H9 (cell line): ENCODE measurements at regions not wholly inside any gene's neighbourhood (a gene's known extent, or its start where the extent isn't known, plus 50 kb on each side); places are given as distances from the start of the nearest gene placed in this dataset.

Source experiments
- DNase-seq: peaks from one replicate; pipeline ENCODE4 v3.0.0-alpha.2; 2017
- H2AFZ ChIP-seq: one replicate; pipeline ENCODE4 v1.6.1; 2013; ENCODE audit warnings: mild to moderate bottlenecking, low read length, control low read depth, moderate library complexity
- H2AK5ac ChIP-seq: 2 replicates; pipeline ENCODE4 v1.6.1; 2013; ENCODE audit warnings: low read length, control low read depth, mixed read lengths; ENCODE audit not compliant: insufficient read length
- H2BK120ac ChIP-seq: one replicate; pipeline ENCODE4 v1.6.1; 2013; ENCODE audit warnings: low read depth, mild to moderate bottlenecking, low read length, control low read depth, inconsistent platforms; ENCODE audit not compliant: poor library complexity, severe bottlenecking
- H2BK12ac ChIP-seq: 2 replicates; pipeline ENCODE4 v1.6.1; 2013; ENCODE audit warnings: low read length, control low read depth, mixed read lengths, low read depth; ENCODE audit not compliant: insufficient read length
- H2BK15ac ChIP-seq: 2 replicates; pipeline ENCODE4 v1.6.1; 2013; ENCODE audit warnings: low read depth, low read length, control low read depth
- H2BK20ac ChIP-seq: one replicate; pipeline ENCODE4 v1.6.1; 2013; ENCODE audit warnings: low read depth, mild to moderate bottlenecking, low read length, control low read depth, inconsistent platforms; ENCODE audit not compliant: poor library complexity, severe bottlenecking
- H2BK5ac ChIP-seq: 2 replicates; pipeline ENCODE4 v1.6.1; 2013; ENCODE audit warnings: low read length, control low read depth, mixed read lengths; ENCODE audit not compliant: insufficient read length
- H3K14ac ChIP-seq: 2 replicates; pipeline ENCODE4 v1.6.1; 2013; ENCODE audit warnings: low read length, control low read depth; ENCODE audit not compliant: insufficient read depth
- H3K18ac ChIP-seq: 2 replicates; pipeline ENCODE4 v1.6.1; 2013; ENCODE audit warnings: low read depth, mild to moderate bottlenecking, mixed read lengths, low read length, control low read depth; ENCODE audit not compliant: insufficient read length
- H3K23ac ChIP-seq: 2 replicates; pipeline ENCODE4 v1.6.1; 2013; ENCODE audit warnings: low read length, control low read depth, mixed read lengths, low read depth; ENCODE audit not compliant: insufficient read length
- H3K23me2 ChIP-seq: 2 replicates; pipeline ENCODE4 v1.6.1; 2013; ENCODE audit warnings: low read depth, mild to moderate bottlenecking, mixed read lengths, low read length, control low read depth; ENCODE audit not compliant: insufficient read length, poor library complexity, severe bottlenecking
- H3K27ac ChIP-seq: 2 replicates; pipeline ENCODE4 v1.5.1; 2013; ENCODE audit warnings: low read length, control low read depth, mixed read lengths, low read depth; ENCODE audit not compliant: insufficient read length
- H3K27me3 ChIP-seq: 2 replicates; pipeline ENCODE4 v1.6.1; 2013; ENCODE audit warnings: low read length, control low read depth, inconsistent platforms; ENCODE audit not compliant: insufficient read depth
- H3K4ac ChIP-seq: 2 replicates; pipeline ENCODE4 v1.6.1; 2013; ENCODE audit warnings: low read depth, mild to moderate bottlenecking, control low read depth, inconsistent platforms, low read length, moderate library complexity
- H3K4me1 ChIP-seq: 2 replicates; pipeline ENCODE4 v1.6.1; 2013; ENCODE audit warnings: low read length, control low read depth, inconsistent platforms; ENCODE audit not compliant: insufficient read depth
- H3K4me2 ChIP-seq: 2 replicates; pipeline ENCODE4 v1.6.1; 2013; ENCODE audit warnings: low read length, control low read depth, mixed read lengths; ENCODE audit not compliant: insufficient read length, insufficient read depth
- H3K56ac ChIP-seq: 2 replicates; pipeline ENCODE4 v1.6.1; 2013; ENCODE audit warnings: low read depth, mild to moderate bottlenecking, mixed read lengths, low read length, control low read depth; ENCODE audit not compliant: insufficient read length
- H3K79me1 ChIP-seq: 2 replicates; pipeline ENCODE4 v1.6.1; 2013; ENCODE audit warnings: low read depth, mild to moderate bottlenecking, moderate library complexity, low read length, control low read depth, inconsistent platforms; ENCODE audit not compliant: insufficient read depth, poor library complexity, severe bottlenecking
- H3K79me2 ChIP-seq: 2 replicates; pipeline ENCODE4 v1.6.1; 2013; ENCODE audit warnings: low read length, control low read depth, inconsistent platforms; ENCODE audit not compliant: insufficient read depth
- H3K9ac ChIP-seq: 2 replicates; pipeline ENCODE4 v1.6.1; 2013; ENCODE audit warnings: low read length, control low read depth, mixed read lengths; ENCODE audit not compliant: insufficient read length; ENCODE audit errors: extremely low read depth
- H3K9me3 ChIP-seq: one replicate; pipeline ENCODE4 v1.6.1; 2013; ENCODE audit warnings: low read depth, low read length, inconsistent platforms; ENCODE audit not compliant: control insufficient read depth
- H3T11ph ChIP-seq: one replicate; pipeline ENCODE4 v1.6.1; 2013; ENCODE audit warnings: mild to moderate bottlenecking, low read length, control low read depth, inconsistent platforms
- H4K20me1 ChIP-seq: one replicate; pipeline ENCODE4 v1.6.1; 2013; ENCODE audit not compliant: control insufficient read depth, insufficient read length, insufficient read depth
- H4K5ac ChIP-seq: 2 replicates; pipeline ENCODE4 v1.6.1; 2013; ENCODE audit warnings: low read depth, mild to moderate bottlenecking, mixed read lengths, low read length, control low read depth; ENCODE audit not compliant: insufficient read length
- H4K8ac ChIP-seq: replicated peaks from 2 replicates; pipeline ENCODE4 v1.6.1; 2013; ENCODE audit warnings: low read length, control low read depth, mixed read lengths, low read depth; ENCODE audit not compliant: insufficient read length
- H4K91ac ChIP-seq: 2 replicates; pipeline ENCODE4 v1.6.1; 2013; ENCODE audit warnings: low read depth, mild to moderate bottlenecking, moderate library complexity, mixed read lengths, low read length, control low read depth; ENCODE audit not compliant: insufficient read length
- H3K27ac Mint-ChIP-seq, 3 experiments: 2 replicates in 2 of 3; 3 replicates in 1 of 3; pipeline ENCODE4 v1.8.0; 2020 to 2021; ENCODE audit warnings: mixed read lengths in 3 of 3, mild to moderate bottlenecking in 1 of 3, moderate library complexity in 1 of 3
- H3K27me3 Mint-ChIP-seq: 2 replicates; pipeline ENCODE4 v1.8.0; 2021; ENCODE audit warnings: low read depth, mild to moderate bottlenecking, moderate library complexity, mixed read lengths
- H3K36me3 Mint-ChIP-seq, 3 experiments: 2 replicates in 2 of 3; 3 replicates in 1 of 3; pipeline ENCODE4 v1.8.0; 2020 to 2021; ENCODE audit warnings: low read depth in 3 of 3, mixed read lengths in 3 of 3; ENCODE audit not compliant: insufficient read depth in 1 of 3
- H3K4me1 Mint-ChIP-seq, 2 experiments: 2 replicates each; pipeline ENCODE4 v1.8.0; 2020; ENCODE audit warnings: mixed read lengths in 2 of 2
- H3K4me3 Mint-ChIP-seq, 2 experiments: 2 replicates in 1 of 2; 3 replicates in 1 of 2; pipeline ENCODE4 v1.8.0; 2020 to 2021; ENCODE audit warnings: mild to moderate bottlenecking in 2 of 2, mixed read lengths in 2 of 2, moderate library complexity in 1 of 2
- H3K9me3 Mint-ChIP-seq, 2 experiments: 2 replicates in 1 of 2; 3 replicates in 1 of 2; pipeline ENCODE4 v1.8.0; 2020; ENCODE audit warnings: mild to moderate bottlenecking in 2 of 2, mixed read lengths in 2 of 2, moderate library complexity in 1 of 2
- CTCF ChIP-seq: fragments of 200-600 bp; sonication (generic); conservative IDR thresholded peaks from 3 replicates; pipeline ENCODE4 v1.8.0; 2021; ENCODE audit warnings: antibody characterized with exemption, mild to moderate bottlenecking
- WGBS: extraction: QIAGEN DNeasy Blood & Tissue Kit; methylation state at CpG from one replicate; pipeline ENCODE4 v1.1.7; 2013; ENCODE audit warnings: missing lambda C conversion rate, low lambda C conversion rate, mixed read lengths; ENCODE audit not compliant: insufficient read length; ENCODE audit errors: extremely low coverage; 5-methylcytosine and 5-hydroxymethylcytosine counted together

GRCh38 chr10:113985297-113985844 is 58.3 kb upstream of the ADRB1 start:
- Histone ChIP-seq H3K79me1 (no peaks in the 10 kb centered on the region), H3K18ac (no peak overlapping the region), H2BK20ac (no peak overlapping the region), H4K20me1 (no peaks in the 10 kb centered on the region), H2BK120ac (no peak overlapping the region), H3K23ac (no peak overlapping the region), H4K91ac (no peak overlapping the region), H3K79me2 (no peaks in the 10 kb centered on the region), H3K4ac (no peak overlapping the region), H2AK5ac (no peak overlapping the region), H3K23me2 (no peaks in the 10 kb centered on the region), H3K56ac (no peak overlapping the region), H2AFZ (no peak overlapping the region), H4K8ac (no peak overlapping the region), H3T11ph (no peak overlapping the region), H3K27ac (no peak overlapping the region), H3K14ac (no peak overlapping the region), H4K5ac (no peak overlapping the region), H3K4me2 (no peak overlapping the region), H2BK5ac (no peak overlapping the region), H3K9ac (no peak overlapping the region), H3K4me1 (0 out of 2 replicates have a peak, but pooled peaks cover 2% of the 10 kb centered on the region), H2BK15ac (no peak overlapping the region), H3K9me3 (no peaks in the 10 kb centered on the region), H2BK12ac (no peak overlapping the region), H3K27me3 (no peaks in the 10 kb centered on the region; the same call in 1 of the 2 replicates)
- H3K4me3 Mint-ChIP-seq, result no peak overlapping the region
- WGBS, result no CpG with 5 or more reads among the region's 5 CpGs
- H3K27ac Mint-ChIP-seq, result no peak overlapping the region
- TF ChIP-seq CTCF, result no peak
- H3K4me1 Mint-ChIP-seq, result peaks cover 7 to 8% of the 10 kb centered on the region in 2 experiments
- no peaks in the 10 kb centered on the region; a peak in 1 of 5 replicates for H3K9me3 Mint-ChIP-seq
- no peaks in the 10 kb centered on the region; a peak in 1 of 7 replicates for H3K36me3 Mint-ChIP-seq
- H3K27me3 Mint-ChIP-seq, result no peaks in the 10 kb centered on the region; the same call in 1 of the 2 replicates
- no peak for DNase-seq
